Neural cell (in vitro differentiated cells): ENCODE measurements at regions not wholly inside any gene's neighbourhood (a gene's known extent, or its start where the extent isn't known, plus 50 kb on each side); places are given as distances from the start of the nearest gene placed in this dataset.

Source experiments
- H2AFZ ChIP-seq: fragments of 200-600, 300-800 bp; sonication (generic), shearing (Covaris generic); 2 replicates; pipeline ENCODE4 v1.6.0; 2014; ENCODE audit warnings: low read depth, mild to moderate bottlenecking, antibody characterized with exemption, low read length, moderate library complexity
- H3F3A ChIP-seq: fragments of 200-600 bp; shearing (Covaris generic); 2 replicates; pipeline ENCODE4 v1.6.1; 2016; ENCODE audit warnings: mild to moderate bottlenecking, moderate library complexity, mixed read lengths, antibody characterized with exemption, low read length; ENCODE audit not compliant: insufficient read depth, poor library complexity, severe bottlenecking
- H3K27ac ChIP-seq: fragments of 200-600, 300-800 bp; sonication (generic), shearing (Covaris generic); 2 replicates; pipeline ENCODE4 v1.5.1; 2014; ENCODE audit warnings: mild to moderate bottlenecking, low read length, moderate library complexity
- H3K27me3 ChIP-seq: fragments of 300-800, 200-600 bp; sonication (generic), shearing (Covaris generic); 2 replicates; pipeline ENCODE4 v1.6.0; 2014; ENCODE audit warnings: mild to moderate bottlenecking, low read depth, low read length, moderate library complexity; ENCODE audit not compliant: insufficient read depth
- H3K36me3 ChIP-seq: fragments of 300-800, 200-600 bp; sonication (generic), shearing (Covaris generic); 2 replicates; pipeline ENCODE4 v1.5.1; 2014; ENCODE audit warnings: mild to moderate bottlenecking, antibody characterized with exemption, low read length, moderate library complexity; ENCODE audit not compliant: insufficient read depth
- H3K4me2 ChIP-seq: fragments of 300-800, 200-600 bp; sonication (generic), shearing (Covaris generic); 2 replicates; pipeline ENCODE4 v1.6.0; 2014; ENCODE audit warnings: mild to moderate bottlenecking, low read length
- H3K4me3 ChIP-seq: fragments of 300-800, 200-600 bp; sonication (generic), shearing (Covaris generic); 2 replicates; pipeline ENCODE4 v1.5.1; 2014; ENCODE audit warnings: mild to moderate bottlenecking, low read length, moderate library complexity
- H3K79me2 ChIP-seq: fragments of 200-600 bp; shearing (Covaris generic); replicated peaks from 2 replicates; pipeline ENCODE4 v1.6.0; 2014; ENCODE audit warnings: mild to moderate bottlenecking, low read length, moderate library complexity; ENCODE audit not compliant: insufficient read depth
- H3K9ac ChIP-seq: fragments of 300-800, 200-600 bp; sonication (generic), shearing (Covaris generic); 2 replicates; pipeline ENCODE4 v1.6.1; 2016; ENCODE audit warnings: mild to moderate bottlenecking, low read length, mixed read lengths
- H3K9me2 ChIP-seq: fragments of 200-600 bp; shearing (Covaris generic); 2 replicates; pipeline ENCODE4 v1.6.1; 2016; ENCODE audit warnings: mild to moderate bottlenecking, low read length, mixed read lengths; ENCODE audit not compliant: insufficient read depth
- H3K9me3 ChIP-seq: fragments of 200-600, 300-800 bp; sonication (generic), shearing (Covaris generic); 2 replicates; pipeline ENCODE4 v1.6.1; 2016; ENCODE audit warnings: mild to moderate bottlenecking, mixed run types, low read length, moderate library complexity, mixed read lengths
- H4K20me1 ChIP-seq: fragments of 200-600 bp; shearing (Covaris generic); 2 replicates; pipeline ENCODE4 v1.6.1; 2016; ENCODE audit warnings: mild to moderate bottlenecking, mixed run types; ENCODE audit not compliant: insufficient read depth
- CTCF ChIP-seq: fragments of 450-650 bp; IDR thresholded peaks from 2 replicates; pipeline ENCODE4 v1.5.1; 2014; ENCODE audit warnings: antibody characterized with exemption, mild to moderate bottlenecking, moderate library complexity; ENCODE audit not compliant: poor library complexity, severe bottlenecking
- EP300 ChIP-seq: fragments of 450-650 bp; conservative IDR thresholded peaks from 2 replicates; pipeline ENCODE4 v1.6.1; 2014; ENCODE audit warnings: antibody characterized with exemption, mild to moderate bottlenecking, moderate library complexity; ENCODE audit not compliant: poor library complexity, severe bottlenecking
- EZH2 ChIP-seq: fragments of 200-600, 300-800 bp; shearing (Covaris generic), sonication (generic); IDR thresholded peaks from 2 replicates; pipeline ENCODE4 v1.6.1; 2014; ENCODE audit warnings: antibody characterized with exemption, low read length, borderline replicate concordance, mild to moderate bottlenecking; ENCODE audit not compliant: insufficient read depth, poor library complexity, severe bottlenecking
- MXI1 ChIP-seq: fragments of 450-650 bp; conservative IDR thresholded peaks from 2 replicates; pipeline ENCODE4 v1.6.1; 2014; ENCODE audit warnings: antibody characterized with exemption, mild to moderate bottlenecking; ENCODE audit not compliant: poor library complexity, severe bottlenecking
- POLR2AphosphoS5 ChIP-seq: IDR thresholded peaks from 2 replicates; pipeline ENCODE4 v1.6.1; 2012
- RAD21 ChIP-seq: fragments of 450-650 bp; conservative IDR thresholded peaks from 2 replicates; pipeline ENCODE4 v1.6.1; 2014; ENCODE audit warnings: antibody characterized with exemption, mild to moderate bottlenecking, moderate library complexity
- REST ChIP-seq: IDR thresholded peaks from 2 replicates; pipeline ENCODE4 v1.6.1; 2012; ENCODE audit warnings: borderline replicate concordance
- SMC3 ChIP-seq: fragments of 450-650 bp; conservative IDR thresholded peaks from 2 replicates; pipeline ENCODE4 v1.6.1; 2014; ENCODE audit warnings: antibody characterized with exemption, mild to moderate bottlenecking, moderate library complexity; ENCODE audit not compliant: poor library complexity
- TAF1 ChIP-seq: IDR thresholded peaks from 2 replicates; pipeline ENCODE4 v1.6.1; 2012; ENCODE audit warnings: low read depth

GRCh38 chr7:106793015-106793975 lies 71.8 kb upstream of the PIK3CG start:
- Histone ChIP-seq H3F3A (no peaks in the 10 kb centered on the region), H2AFZ (no peak overlapping the region), H3K4me3 (no peak overlapping the region), H3K9me3 (no peaks in the 10 kb centered on the region), H4K20me1 (no peaks in the 10 kb centered on the region), H3K27ac (no peak overlapping the region), H3K27me3 (no peaks in the 10 kb centered on the region), H3K79me2 (no peaks in the 10 kb centered on the region), H3K4me2 (no peak overlapping the region), H3K9me2 (no peaks in the 10 kb centered on the region), H3K9ac (no peak overlapping the region), H3K36me3 (no peaks in the 10 kb centered on the region)
- TF ChIP-seq RAD21 (peak; percentile 91), SMC3 (peak; percentile 91), EP300 (no peak), TAF1 (no peak), MXI1 (no peak), CTCF (peak; percentile 84)

DNA sequence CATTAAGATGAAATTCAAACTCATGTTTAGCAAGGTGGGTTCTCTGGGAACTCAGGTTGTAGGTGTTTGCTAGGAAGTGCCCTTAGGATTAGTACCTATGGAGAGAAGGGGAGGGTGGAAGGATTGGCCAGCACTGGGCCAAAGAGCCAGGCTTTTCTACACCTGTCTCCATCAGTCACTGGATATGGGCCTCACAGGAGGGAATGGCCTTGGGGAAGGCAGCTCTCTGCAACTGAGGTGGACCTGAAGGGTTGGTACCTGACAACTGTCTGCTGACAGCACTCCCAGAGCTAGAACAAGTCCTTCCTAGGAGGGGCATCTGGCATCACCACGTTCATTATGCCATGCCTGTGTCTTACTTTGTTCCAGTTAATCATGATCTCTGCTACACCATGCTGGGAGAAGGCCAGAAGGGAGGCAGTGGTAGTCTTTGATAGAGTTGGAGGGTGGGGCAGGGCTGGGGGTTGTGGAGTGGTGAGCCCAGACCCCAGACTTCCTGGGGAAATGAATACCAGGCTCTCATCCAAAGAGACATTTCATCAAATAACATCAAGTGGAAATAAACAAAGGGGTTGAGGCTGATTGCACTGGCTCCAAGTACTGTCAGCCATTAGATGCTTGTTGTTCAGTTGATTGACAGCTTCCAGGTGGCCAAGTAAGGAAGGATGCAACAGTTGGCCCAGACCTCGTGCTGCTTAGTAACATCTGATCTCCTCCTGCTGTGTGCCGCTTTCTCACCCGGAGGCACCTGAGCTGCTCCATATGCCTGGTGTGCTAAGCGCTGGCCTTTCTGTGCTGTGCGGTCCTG lies 70.6 kb upstream of the PIK3CG start:
- H4K20me1 ChIP-seq: no peaks in the 10 kb centered on the region
- H3K9me3 ChIP-seq: no peaks in the 10 kb centered on the region
- TF ChIP-seq CTCF (no peak), EP300 (no peak), MXI1 (no peak), RAD21 (no peak), EZH2 (no peak), REST (no peak), SMC3 (no peak), POLR2AphosphoS5 (no peak), TAF1 (no peak)
- H3K79me2 ChIP-seq: no peaks in the 10 kb centered on the region
- H3K36me3 ChIP-seq: no peaks in the 10 kb centered on the region
- no peaks in the 10 kb centered on the region for H3K27me3 ChIP-seq
- H3K27ac ChIP-seq: no peak overlapping the region
- H3K4me2 ChIP-seq: no peak overlapping the region
- H3K4me3 ChIP-seq: no peak overlapping the region
- H3K9ac ChIP-seq: no peak overlapping the region
- no peaks in the 10 kb centered on the region for H3F3A ChIP-seq
- H2AFZ ChIP-seq: no peak overlapping the region
- no peaks in the 10 kb centered on the region for H3K9me2 ChIP-seq
